ENCODE measurements at regions not wholly inside any gene's neighbourhood (a gene's known extent, or its start where the extent isn't known, plus 50 kb on each side); places are given as distances from the start of the nearest gene placed in this dataset.

DNA sequence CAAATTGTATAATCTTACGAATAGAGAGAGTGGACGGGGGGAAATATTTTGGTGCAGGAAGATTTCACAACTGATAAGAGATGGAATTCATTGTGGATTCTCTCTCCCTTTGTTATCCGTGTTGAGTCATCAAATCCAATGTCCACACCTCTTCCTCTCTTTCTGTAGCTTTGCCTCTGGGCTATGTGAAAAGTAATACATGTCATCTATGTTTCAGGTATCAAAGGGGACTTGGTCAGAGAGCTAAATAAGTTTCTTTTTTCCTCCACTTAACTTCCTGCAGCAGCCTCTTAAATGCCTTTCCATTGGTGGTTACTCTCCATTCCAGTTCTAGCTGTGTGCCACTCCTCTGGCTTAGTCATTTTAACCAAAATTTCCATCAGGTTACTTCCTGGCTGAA, 169.3 kb upstream of the NXPH2 start (continued):
- TF ChIP-seq, protein P1, sequence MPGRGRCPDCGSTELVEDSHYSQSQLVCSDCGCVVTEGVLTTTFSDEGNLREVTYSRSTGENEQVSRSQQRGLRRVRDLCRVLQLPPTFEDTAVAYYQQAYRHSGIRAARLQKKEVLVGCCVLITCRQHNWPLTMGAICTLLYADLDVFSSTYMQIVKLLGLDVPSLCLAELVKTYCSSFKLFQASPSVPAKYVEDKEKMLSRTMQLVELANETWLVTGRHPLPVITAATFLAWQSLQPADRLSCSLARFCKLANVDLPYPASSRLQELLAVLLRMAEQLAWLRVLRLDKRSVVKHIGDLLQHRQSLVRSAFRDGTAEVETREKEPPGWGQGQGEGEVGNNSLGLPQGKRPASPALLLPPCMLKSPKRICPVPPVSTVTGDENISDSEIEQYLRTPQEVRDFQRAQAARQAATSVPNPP (IDR thresholded peaks at IDR 0.05; ENCODE audit: borderline replicate concordance, insufficient read depth, insufficient read length) = no peak
- TF ChIP-seq KHSRP (IDR thresholded peaks at IDR 0.05) (no peak), FUS (optimal IDR thresholded peaks at IDR 0.05; ENCODE audit: low read depth, low read length) (no peak), MEF2D (tag; conservative IDR thresholded peaks at IDR 0.05; ENCODE audit: low read depth) (no peak), RHOXF2B (CRISPR knock-in tag; conservative IDR thresholded peaks at IDR 0.05) (no peak), ZNF41 (CRISPR knock-in tag; conservative IDR thresholded peaks at IDR 0.05) (no peak), ZNF778 (CRISPR knock-in tag; IDR thresholded peaks at IDR 0.05) (no peak)
- TF ChIP-seq, protein P2, sequence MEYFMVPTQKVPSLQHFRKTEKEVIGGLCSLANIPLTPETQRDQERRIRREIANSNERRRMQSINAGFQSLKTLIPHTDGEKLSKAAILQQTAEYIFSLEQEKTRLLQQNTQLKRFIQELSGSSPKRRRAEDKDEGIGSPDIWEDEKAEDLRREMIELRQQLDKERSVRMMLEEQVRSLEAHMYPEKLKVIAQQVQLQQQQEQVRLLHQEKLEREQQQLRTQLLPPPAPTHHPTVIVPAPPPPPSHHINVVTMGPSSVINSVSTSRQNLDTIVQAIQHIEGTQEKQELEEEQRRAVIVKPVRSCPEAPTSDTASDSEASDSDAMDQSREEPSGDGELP (CRISPR knock-in tag; IDR thresholded peaks at IDR 0.05; ENCODE audit: borderline replicate concordance) = no peak

DNA sequence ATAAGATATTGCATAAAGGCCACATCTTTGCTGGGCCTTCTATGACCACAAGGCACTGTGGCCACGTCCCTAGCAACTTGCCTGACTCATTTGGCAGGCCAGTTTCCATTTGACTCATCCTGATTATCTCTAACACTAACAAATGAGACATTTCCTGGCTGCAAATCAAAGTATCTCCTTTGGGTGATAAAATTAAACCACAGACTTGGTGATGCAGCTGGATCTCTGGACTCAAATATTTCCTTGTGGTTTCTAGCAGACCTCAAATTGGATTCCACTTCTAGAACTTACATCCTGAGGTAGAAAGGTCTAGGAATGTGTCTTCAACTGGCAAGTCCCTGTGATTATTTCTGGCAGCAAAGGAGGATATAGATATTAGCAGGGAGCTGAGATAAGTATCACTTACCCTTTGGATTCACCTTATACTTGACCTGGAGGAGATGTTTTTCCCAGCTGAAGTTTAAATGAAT, 167.9 kb upstream of the NXPH2 start:
- no peak overlapping the region for H2AFZ ChIP-seq (ENCODE audit: low read depth, low read length)
- CTCF ChIA-PET (ENCODE audit: low intra/inter-chr PET ratio) = no interaction called here
- H3K27ac ChIP-seq (ENCODE audit: extremely low read depth, low read depth, low read length) = no peak overlapping the region
- H3K4me1 ChIP-seq (replicated peaks in 1 of 2; ENCODE audit: control insufficient read depth in 2 of 2, insufficient read depth in 2 of 2, low read length in 2 of 2) = no peaks in the 10 kb centered on the region
- H3K36me3 ChIP-seq (ENCODE audit: control insufficient read depth, insufficient read depth, low read length) = no peaks in the 10 kb centered on the region
- no peak overlapping the region for H3K9ac ChIP-seq (ENCODE audit: insufficient read depth in 1 of 2, low read depth in 2 of 2, low read length in 2 of 2)
- WGBS (ENCODE audit: insufficient coverage, low coverage, missing lambda C conversion rate) = 5% methylated on average over 1 of the region's 1 CpG
- DNase-seq (ENCODE audit: extremely low read depth in 1 of 4, low spot score in 3 of 4) = no peak
- H3K79me2 ChIP-seq (ENCODE audit: control insufficient read depth, insufficient read depth, low read length) = no peaks in the 10 kb centered on the region
- no peaks in the 10 kb centered on the region for H3K27me3 ChIP-seq (ENCODE audit: control insufficient read depth in 2 of 2, insufficient read depth in 2 of 2, low read length in 2 of 2)
- in situ Hi-C loops (cut with MboI) = no loop called here
- no peak for FAIRE-seq
- H3K9me3 ChIP-seq (replicated peaks; ENCODE audit: control insufficient read depth, insufficient read depth, low read depth, low read length) = no peaks in the 10 kb centered on the region; the same call in 1 of the 2 replicates
- no peak overlapping the region for H3K4me3 ChIP-seq
- no peaks in the 10 kb centered on the region for H4K20me1 ChIP-seq (replicated peaks; ENCODE audit: control insufficient read depth, insufficient read depth, low read length)
- no peak overlapping the region for H3K4me2 ChIP-seq (ENCODE audit: insufficient read depth, low read length)
- intact Hi-C loops (cut with micrococcal nuclease) = no loop called here
- ATAC-seq = no peak
- POLR2A ChIA-PET = no interaction called here
- no peaks in the 10 kb centered on the region for H3K9me1 ChIP-seq (ENCODE audit: control insufficient read depth, insufficient read depth, low read length)
- no TSS peak for BruUV-seq (replicated peaks)
- TF ChIP-seq ZNF311 (CRISPR knock-in tag; IDR thresholded peaks at IDR 0.05) = no peak
- TF ChIP-seq C11orf30 (IDR thresholded peaks at IDR 0.05; ENCODE audit: low read depth) = no peak
- no peak for TF ChIP-seq ETV1 (tag; conservative IDR thresholded peaks at IDR 0.05; ENCODE audit: low read depth)
- no peak for TF ChIP-seq TGIF2 (CRISPR knock-in tag; IDR thresholded peaks at IDR 0.05)
- no peak for TF ChIP-seq HMG20B (CRISPR knock-in tag; IDR thresholded peaks at IDR 0.05)
- TF ChIP-seq, protein P3, sequence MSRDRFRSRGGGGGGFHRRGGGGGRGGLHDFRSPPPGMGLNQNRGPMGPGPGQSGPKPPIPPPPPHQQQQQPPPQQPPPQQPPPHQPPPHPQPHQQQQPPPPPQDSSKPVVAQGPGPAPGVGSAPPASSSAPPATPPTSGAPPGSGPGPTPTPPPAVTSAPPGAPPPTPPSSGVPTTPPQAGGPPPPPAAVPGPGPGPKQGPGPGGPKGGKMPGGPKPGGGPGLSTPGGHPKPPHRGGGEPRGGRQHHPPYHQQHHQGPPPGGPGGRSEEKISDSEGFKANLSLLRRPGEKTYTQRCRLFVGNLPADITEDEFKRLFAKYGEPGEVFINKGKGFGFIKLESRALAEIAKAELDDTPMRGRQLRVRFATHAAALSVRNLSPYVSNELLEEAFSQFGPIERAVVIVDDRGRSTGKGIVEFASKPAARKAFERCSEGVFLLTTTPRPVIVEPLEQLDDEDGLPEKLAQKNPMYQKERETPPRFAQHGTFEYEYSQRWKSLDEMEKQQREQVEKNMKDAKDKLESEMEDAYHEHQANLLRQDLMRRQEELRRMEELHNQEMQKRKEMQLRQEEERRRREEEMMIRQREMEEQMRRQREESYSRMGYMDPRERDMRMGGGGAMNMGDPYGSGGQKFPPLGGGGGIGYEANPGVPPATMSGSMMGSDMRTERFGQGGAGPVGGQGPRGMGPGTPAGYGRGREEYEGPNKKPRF (IDR thresholded peaks at IDR 0.05; ENCODE audit: low read depth, low read length) = no peak
- TF ChIP-seq PHB2 (IDR thresholded peaks at IDR 0.05; ENCODE audit: low read depth) = no peak
- no peak for TF ChIP-seq ZFX (CRISPR knock-in tag; IDR thresholded peaks at IDR 0.05)
- TF ChIP-seq ZNF140 (CRISPR knock-in tag; IDR thresholded peaks at IDR 0.05) = no peak
